HG02571 (cell line): ENCODE measurements at regions not wholly inside any gene's neighbourhood (a gene's known extent, or its start where the extent isn't known, plus 50 kb on each side); places are given as distances from the start of the nearest gene placed in this dataset.
A peak's percentile ranks its signal among the peaks of the same experiment; 100 is the strongest.
"Not testable (repeated sequence)": the region's sequence is repeated elsewhere in the genome, so short reads cannot be mapped to it uniquely, and the experiment has no call there.

Source experiments
- ATAC-seq: cut with Tn5 transposase; IDR thresholded peaks from one replicate; pipeline ENCODE4 v1.9.1; 2021; ENCODE audit warnings: mild to moderate bottlenecking, moderate library complexity; ENCODE audit not compliant: unreplicated experiment

GRCh38 chr4:148893095-148893494 lies 450.9 kb upstream of the NR3C2 start:
- ATAC-seq: no peak

GRCh38 chr4:148883891-148884290 lies 441.7 kb upstream of the NR3C2 start:
- no peak for ATAC-seq

GRCh38 chr4:148883435-148883834 lies 441.2 kb upstream of the NR3C2 start:
- ATAC-seq: no peak

GRCh38 chr4:148881860-148882643 lies 439.8 kb upstream of the NR3C2 start:
- ATAC-seq: no peak

- no peak for ATAC-seq
These were observed 432.1 kb upstream of the NR3C2 start for GRCh38 chr4:148874331-148874730.

- no peak for ATAC-seq
These were observed 426.0 kb upstream of the NR3C2 start for GRCh38 chr4:148868191-148868590.

- no peak for ATAC-seq
These were observed 424.5 kb upstream of the NR3C2 start for GRCh38 chr4:148866666-148867065.

GRCh38 chr4:148857973-148858534 lies 415.8 kb upstream of the NR3C2 start:
- ATAC-seq: no peak

- ATAC-seq: no peak
These were observed 415.2 kb upstream of the NR3C2 start for GRCh38 chr4:148857239-148857972.

GRCh38 chr4:148854203-148854602 lies 412.0 kb upstream of the NR3C2 start:
- no peak for ATAC-seq

GRCh38 chr4:148852092-148852699 lies 410.0 kb upstream of the NR3C2 start:
- no peak for ATAC-seq

GRCh38 chr4:148850257-148850995 lies 408.2 kb upstream of the NR3C2 start:
- no peak for ATAC-seq

GRCh38 chr4:148849581-148849980 lies 407.4 kb upstream of the NR3C2 start:
- ATAC-seq: no peak

- ATAC-seq: no peak
These were observed 405.5 kb upstream of the NR3C2 start for GRCh38 chr4:148847544-148848255.

- no peak for ATAC-seq
These were observed 403.4 kb upstream of the NR3C2 start for GRCh38 chr4:148845609-148846008.

GRCh38 chr4:148843625-148844024 lies 401.4 kb upstream of the NR3C2 start:
- no peak for ATAC-seq

GRCh38 chr4:148842843-148843242 lies 400.6 kb upstream of the NR3C2 start:
- no peak for ATAC-seq

- not testable (repeated sequence) for ATAC-seq
These were observed 395.4 kb upstream of the NR3C2 start for GRCh38 chr4:148837571-148837970.

- peak; percentile 53 for ATAC-seq
These were observed 392.8 kb upstream of the NR3C2 start for GRCh38 chr4:148834804-148835631.
